Lung (tissue), 11 donors: ENCODE measurements at regions not wholly inside any gene's neighbourhood (a gene's known extent, or its start where the extent isn't known, plus 50 kb on each side); places are given as distances from the start of the nearest gene placed in this dataset.

Source experiments
- ATAC-seq: fragments of 200-7000 bp; cut with Tn5 transposase; one replicate; pipeline ENCODE4 v1.9.1; 2020; ENCODE audit warnings: moderate number of reproducible peaks; ENCODE audit not compliant: insufficient read depth, low FRiP score
- DNase-seq, 3 donors: peaks; one replicate each; pipeline ENCODE4 v3.0.0-alpha.2; 2013 to 2017
- H3K27ac ChIP-seq, 2 donors: one replicate each; pipeline ENCODE4 v1.5.1; 2013; ENCODE audit warnings: mild to moderate bottlenecking in 2 of 2, moderate library complexity in 2 of 2, control low read depth in 1 of 2, inconsistent platforms in 1 of 2, low read depth in 1 of 2, low read length in 1 of 2
- H3K27me3 ChIP-seq, 3 donors: one replicate each; pipeline ENCODE4 v1.5.1; 2013; ENCODE audit warnings: low read length in 2 of 3; ENCODE audit not compliant: control insufficient read depth in 3 of 3, insufficient read depth in 3 of 3
- H3K36me3 ChIP-seq, 4 donors: one replicate each; pipeline ENCODE4 v1.5.1; 2013; ENCODE audit warnings: low read length in 4 of 4, mild to moderate bottlenecking in 1 of 4, moderate library complexity in 1 of 4; ENCODE audit not compliant: control insufficient read depth in 4 of 4, insufficient read depth in 4 of 4
- H3K4me1 ChIP-seq, 5 donors: one replicate each; pipeline ENCODE4 v1.5.1; 2013; ENCODE audit warnings: low read length in 5 of 5, mild to moderate bottlenecking in 2 of 5, moderate library complexity in 1 of 5; ENCODE audit not compliant: control insufficient read depth in 5 of 5, insufficient read depth in 5 of 5
- H3K4me3 ChIP-seq: one replicate; pipeline ENCODE4 v1.5.1; 2013; ENCODE audit warnings: mild to moderate bottlenecking, control low read depth, moderate library complexity
- H3K9ac ChIP-seq, 2 donors: one replicate each; pipeline ENCODE4 v1.5.1; 2013; ENCODE audit warnings: low read length in 2 of 2, control low read depth in 1 of 2; ENCODE audit not compliant: insufficient read depth in 1 of 2
- H3K9me3 ChIP-seq, 4 donors: one replicate each; pipeline ENCODE4 v1.5.1; 2013; ENCODE audit warnings: low read length in 3 of 4, mild to moderate bottlenecking in 1 of 4, moderate library complexity in 1 of 4; ENCODE audit not compliant: control insufficient read depth in 4 of 4, insufficient read depth in 3 of 4
- WGBS, 2 donors: extraction: QIAGEN DNeasy Blood & Tissue Kit; methylation state at CpG; one replicate each; pipeline ENCODE4 v1.1.7; 2013; 5-methylcytosine and 5-hydroxymethylcytosine counted together
- TF ChIP-seq, protein P1 (sequence below): IDR thresholded peaks from 2 replicates; pipeline ENCODE4 v1.5.1; 2012; ENCODE audit warnings: mild to moderate bottlenecking; ENCODE audit errors: control extremely low read depth, extremely low read depth
- donor health status: control.
- donor health status: control.
- donor health status: Bipolar disorder and iron deficiency.
- donor health status: healthy.
- donor health status: DM: yes; HTN: yes; CAD: no.

DNA sequence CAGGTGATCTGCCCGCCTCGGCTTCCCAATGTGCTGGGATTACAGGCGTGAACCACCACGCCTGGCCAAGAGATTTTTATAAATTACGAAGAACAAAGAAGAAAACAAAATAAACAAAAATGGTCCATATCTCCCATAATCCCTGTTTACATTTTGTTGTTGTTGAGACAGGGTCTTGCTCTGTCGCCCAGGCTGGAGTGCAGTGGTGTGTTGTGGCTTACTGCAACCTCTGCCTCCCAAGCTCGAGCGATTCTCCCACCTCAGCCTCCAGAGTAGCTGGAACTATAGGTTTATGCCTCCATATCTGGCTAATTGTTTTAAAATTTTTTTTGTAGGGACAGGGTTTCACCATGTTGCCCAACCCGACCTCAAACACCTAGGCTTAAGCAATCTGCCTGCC lies 156.1 kb downstream of the ZNF664 start:
- no peak for ATAC-seq
- H3K9me3 ChIP-seq = no peaks in the 10 kb centered on the region
- no peak overlapping the region for H3K4me3 ChIP-seq
- H3K9ac ChIP-seq = no peak overlapping the region
- DNase-seq = no peak
- H3K27me3 ChIP-seq = no peaks in the 10 kb centered on the region
- peaks cover 0 to 7% (median 2%) of the 10 kb centered on the region in 5 donors for H3K4me1 ChIP-seq
- no peak overlapping the region for H3K27ac ChIP-seq
- TF ChIP-seq, protein P1, sequence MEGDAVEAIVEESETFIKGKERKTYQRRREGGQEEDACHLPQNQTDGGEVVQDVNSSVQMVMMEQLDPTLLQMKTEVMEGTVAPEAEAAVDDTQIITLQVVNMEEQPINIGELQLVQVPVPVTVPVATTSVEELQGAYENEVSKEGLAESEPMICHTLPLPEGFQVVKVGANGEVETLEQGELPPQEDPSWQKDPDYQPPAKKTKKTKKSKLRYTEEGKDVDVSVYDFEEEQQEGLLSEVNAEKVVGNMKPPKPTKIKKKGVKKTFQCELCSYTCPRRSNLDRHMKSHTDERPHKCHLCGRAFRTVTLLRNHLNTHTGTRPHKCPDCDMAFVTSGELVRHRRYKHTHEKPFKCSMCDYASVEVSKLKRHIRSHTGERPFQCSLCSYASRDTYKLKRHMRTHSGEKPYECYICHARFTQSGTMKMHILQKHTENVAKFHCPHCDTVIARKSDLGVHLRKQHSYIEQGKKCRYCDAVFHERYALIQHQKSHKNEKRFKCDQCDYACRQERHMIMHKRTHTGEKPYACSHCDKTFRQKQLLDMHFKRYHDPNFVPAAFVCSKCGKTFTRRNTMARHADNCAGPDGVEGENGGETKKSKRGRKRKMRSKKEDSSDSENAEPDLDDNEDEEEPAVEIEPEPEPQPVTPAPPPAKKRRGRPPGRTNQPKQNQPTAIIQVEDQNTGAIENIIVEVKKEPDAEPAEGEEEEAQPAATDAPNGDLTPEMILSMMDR = no peak
- WGBS, 2 donors = 94 to 96% methylated on average over 9 of the region's 9 CpGs
- H3K36me3 ChIP-seq = no peaks in the 10 kb centered on the region

DNA sequence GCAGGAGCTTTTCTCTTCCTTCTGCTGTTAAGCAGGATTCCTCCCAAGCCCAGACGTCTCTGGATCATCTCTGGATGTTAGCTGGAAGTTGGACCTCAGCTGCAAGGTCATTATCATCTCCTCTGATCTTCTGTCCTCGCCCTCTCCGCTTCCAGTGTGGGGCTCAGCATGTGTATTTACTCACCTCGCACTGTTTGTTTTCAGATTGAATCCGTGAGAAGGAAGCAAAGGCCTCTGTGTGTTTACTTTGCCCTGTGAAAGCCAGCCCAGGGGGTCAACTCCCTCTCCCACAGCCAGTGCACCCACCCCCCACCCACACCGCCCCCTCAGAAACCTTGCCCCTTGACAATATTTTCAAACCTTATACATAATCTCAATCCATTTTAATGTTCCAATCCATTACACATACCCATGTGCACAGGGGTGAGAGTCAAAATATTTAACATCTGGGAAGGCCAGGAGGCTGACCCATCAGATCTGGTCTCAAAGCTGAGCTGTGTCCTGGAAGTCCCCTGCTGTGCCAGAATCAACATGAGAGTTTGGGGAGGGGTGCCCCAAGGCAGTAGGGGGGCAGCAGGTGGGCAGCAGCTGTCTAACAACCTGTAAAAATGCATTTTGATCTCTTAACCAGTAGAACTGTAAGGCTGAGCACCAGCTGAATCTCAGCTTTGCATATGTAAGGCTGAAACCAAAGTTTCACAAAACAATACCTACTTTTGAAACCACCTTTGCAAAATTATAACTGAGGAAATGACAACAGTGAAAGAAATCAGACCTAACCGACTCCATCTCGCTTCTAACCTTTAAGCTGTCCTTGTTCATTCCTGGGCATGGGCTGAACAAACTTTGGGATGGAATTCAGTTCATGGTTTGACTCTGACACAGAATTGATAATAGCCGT lies 157.9 kb downstream of the ZNF664 start:
- ATAC-seq (no peak), DNase-seq (peak in 1 of 3 donors; percentile 58)
- no peak overlapping the region for H3K9ac ChIP-seq
- no peak overlapping the region for H3K27ac ChIP-seq
- no peak overlapping the region for H3K4me3 ChIP-seq
- peaks cover 0 to 7% (median 2%) of the 10 kb centered on the region in 5 donors for H3K4me1 ChIP-seq
- no peaks in the 10 kb centered on the region for H3K36me3 ChIP-seq
- no peaks in the 10 kb centered on the region for H3K27me3 ChIP-seq
- whole genome bisulfite sequencing, 2 donors = 54 to 72% methylated on average over 9 of the region's 9 CpGs
- TF ChIP-seq, protein P1 = no peak
- no peaks in the 10 kb centered on the region for H3K9me3 ChIP-seq

DNA sequence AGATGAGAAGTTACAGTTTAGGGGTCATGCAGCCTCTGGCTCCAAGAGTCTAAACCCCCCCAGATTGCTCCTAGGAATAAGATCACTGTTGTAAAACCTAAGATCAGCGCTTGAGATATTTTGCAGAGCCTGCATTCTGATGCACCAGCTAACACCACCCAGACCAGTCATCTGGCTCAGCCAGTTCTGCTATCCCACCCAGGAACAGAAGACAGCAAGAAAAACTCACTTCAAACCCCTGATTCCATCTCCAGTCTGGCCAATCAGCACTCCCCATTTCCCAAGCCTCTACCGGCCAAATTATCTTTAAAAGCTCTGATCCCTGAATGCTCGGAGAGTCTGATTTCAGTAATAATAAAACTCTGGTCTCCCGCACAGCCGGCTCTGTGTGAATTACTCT lies 158.6 kb downstream of the ZNF664 start:
- DNase-seq (no peak), ATAC-seq (no peak)
- Histone ChIP-seq H3K36me3 (no peaks in the 10 kb centered on the region), H3K27me3 (no peaks in the 10 kb centered on the region), H3K9me3 (no peaks in the 10 kb centered on the region), H3K4me3 (no peak overlapping the region), H3K27ac (no peak overlapping the region), H3K9ac (no peak overlapping the region), H3K4me1 (peaks cover 0 to 7% (median 2%) of the 10 kb centered on the region in 5 donors)
- 89 to 94% methylated on average over 5 of the region's 5 CpGs for WGBS, 2 donors
- TF ChIP-seq, protein P1 = no peak
